ENCODE measurements at regions not wholly inside any gene's neighbourhood (a gene's known extent, or its start where the extent isn't known, plus 50 kb on each side); places are given as distances from the start of the nearest gene placed in this dataset.

GRCh38 chrY:14328677-14329345, 195.5 kb upstream of the NLGN4Y start:
- H3K9ac ChIP-seq (replicated peaks in 1 of 4; ENCODE audit: extremely low read depth in 1 of 4, low read depth in 3 of 4, low read length in 3 of 4), result no peak overlapping the region
- no peak overlapping the region for H3K4ac ChIP-seq (replicated peaks; ENCODE audit: insufficient read length, low read depth, low read length)
- TF ChIP-seq BCL11A (IDR thresholded peaks at IDR 0.05; ENCODE audit: low read depth in 2 of 2, low read length in 2 of 2), result no peak
- peak; percentile 55 to 60 for TF ChIP-seq RAD21 (IDR thresholded peaks at IDR 0.05 in 1 of 2, conservative IDR thresholded peaks at IDR 0.05 in 1 of 2; ENCODE audit: low read depth in 2 of 2, low read length in 2 of 2)
- no peak overlapping the region; the same call in 1 of the 2 replicates for H2AFZ ChIP-seq (ENCODE audit: low read length)
- no peak overlapping the region for H3K56ac ChIP-seq (replicated peaks; ENCODE audit: insufficient read length, low read depth, low read length)
- no peaks in the 10 kb centered on the region; a peak in 2 of 7 replicates for H3K4me1 ChIP-seq (replicated peaks in 1 of 4; ENCODE audit: control insufficient read depth in 3 of 4, insufficient read depth in 4 of 4, low read length in 3 of 4)
- no peak overlapping the region; the same call in 1 of the 2 replicates for H2BK5ac ChIP-seq (ENCODE audit: low read depth, low read length)
- no peak overlapping the region for H2BK12ac ChIP-seq (ENCODE audit: low read depth, low read length)
- no peaks in the 10 kb centered on the region for H3K27me3 ChIP-seq (replicated peaks in 1 of 4; ENCODE audit: control insufficient read depth in 3 of 4, extremely low read depth in 1 of 4, insufficient read depth in 3 of 4, low read length in 3 of 4)
- H3K27ac ChIP-seq (ENCODE audit: low read depth, low read length), result no peak overlapping the region
- FAIRE-seq (peak; percentile 79), DNase-seq (ENCODE audit: low read depth in 1 of 2, low spot score in 2 of 2) (no peak)
- H2BK120ac ChIP-seq (replicated peaks; ENCODE audit: low read depth, low read length), result peak overlapping the region; percentile 64
- no peaks in the 10 kb centered on the region for H3K79me2 ChIP-seq (ENCODE audit: control insufficient read depth in 1 of 2, insufficient read depth in 2 of 2, low read length in 2 of 2)
- H2BK20ac ChIP-seq (ENCODE audit: low read length), result no peak overlapping the region
- no peaks in the 10 kb centered on the region for H4K20me1 ChIP-seq (replicated peaks in 1 of 2; ENCODE audit: control insufficient read depth in 1 of 2, insufficient read depth in 2 of 2, low read length in 2 of 2)
- H3K4me3 ChIP-seq (ENCODE audit: extremely low read depth in 1 of 4, insufficient read depth in 2 of 4, low read depth in 3 of 4, low read length in 4 of 4), result no peak overlapping the region
- no peaks in the 10 kb centered on the region for H3K79me1 ChIP-seq (ENCODE audit: low read depth, low read length)
- ChIA-PET CTCF (ENCODE audit: partially characterized antibody) (interaction anchor here (0.8 to 1.3 kb wide), 3 partner anchors 10 to 132 kb away, joined by 3 read pairs; no protein-coding TSS in a partner anchor), POLR2A (ENCODE audit: partially characterized antibody) (no interaction called here)
- H3K9me3 ChIP-seq (ENCODE audit: insufficient read depth in 2 of 2, low read depth in 1 of 2, low read length in 1 of 2), result no peaks in the 10 kb centered on the region
- H3K23ac ChIP-seq (ENCODE audit: insufficient read length), result no peak overlapping the region
- no peak overlapping the region for H4K5ac ChIP-seq (ENCODE audit: insufficient read length, low read depth, low read length)
- no peak overlapping the region for H3K4me2 ChIP-seq (ENCODE audit: insufficient read depth in 1 of 2, low read depth in 2 of 2, low read length in 2 of 2)
- no peak overlapping the region; the same call in 1 of the 2 replicates for H3K18ac ChIP-seq (ENCODE audit: extremely low read depth, low read length)
- no peaks in the 10 kb centered on the region for H3K36me3 ChIP-seq (ENCODE audit: control insufficient read depth in 2 of 4, insufficient read depth in 4 of 4, low read length in 3 of 4)
- H2BK15ac ChIP-seq (ENCODE audit: low read length), result no peak overlapping the region
- H3K14ac ChIP-seq (ENCODE audit: insufficient read length), result no peak overlapping the region
- no peak overlapping the region for H4K8ac ChIP-seq (ENCODE audit: extremely low read depth, insufficient read depth, low read length)
- H4K91ac ChIP-seq (replicated peaks; ENCODE audit: insufficient read length, low read length), result no peak overlapping the region
- no peak overlapping the region for H2AK5ac ChIP-seq (ENCODE audit: low read depth, low read length)
- H3K23me2 ChIP-seq (ENCODE audit: low read depth, low read length), result no peaks in the 10 kb centered on the region
